ENCODE measurements at regions not wholly inside any gene's neighbourhood (a gene's known extent, or its start where the extent isn't known, plus 50 kb on each side); places are given as distances from the start of the nearest gene placed in this dataset.

- DNase-seq: no peak
These were observed 112.1 kb upstream of the SSTR4 start for GRCh38 chr20:22922987-22923386.

DNA sequence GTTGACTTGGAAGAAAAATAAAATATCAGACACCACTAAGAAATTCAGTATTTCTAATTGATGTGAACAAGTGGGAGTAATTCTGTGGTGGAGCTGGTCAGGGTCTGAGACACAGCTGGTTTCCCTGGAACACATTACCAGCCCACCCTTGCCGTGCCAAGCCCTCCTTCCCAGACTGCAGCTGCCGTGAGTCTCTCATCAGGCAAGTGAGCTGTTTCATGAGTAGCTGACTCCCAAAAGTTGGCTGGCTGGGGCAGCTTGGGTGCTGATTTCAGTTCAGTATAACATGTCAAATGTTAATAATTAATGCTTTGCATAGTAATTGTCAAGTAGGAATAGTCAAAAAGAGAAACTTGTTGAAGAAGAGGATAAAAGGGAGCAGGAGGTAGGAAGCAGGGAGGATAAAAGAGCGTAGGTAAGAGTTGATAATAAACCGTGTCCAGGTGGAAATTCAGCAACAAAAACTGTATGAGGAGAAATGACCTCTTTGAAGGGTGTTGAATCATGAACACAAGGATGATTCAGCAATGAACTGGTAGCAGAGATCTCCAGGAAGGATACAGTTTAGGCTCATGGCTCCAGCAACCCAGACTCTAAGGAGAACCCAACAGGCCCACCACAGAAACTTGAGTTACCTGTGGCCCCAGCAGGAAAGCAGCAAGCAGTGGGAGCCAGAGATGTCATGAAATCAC lies 110.9 kb upstream of the SSTR4 start:
- no peak for DNase-seq

DNA sequence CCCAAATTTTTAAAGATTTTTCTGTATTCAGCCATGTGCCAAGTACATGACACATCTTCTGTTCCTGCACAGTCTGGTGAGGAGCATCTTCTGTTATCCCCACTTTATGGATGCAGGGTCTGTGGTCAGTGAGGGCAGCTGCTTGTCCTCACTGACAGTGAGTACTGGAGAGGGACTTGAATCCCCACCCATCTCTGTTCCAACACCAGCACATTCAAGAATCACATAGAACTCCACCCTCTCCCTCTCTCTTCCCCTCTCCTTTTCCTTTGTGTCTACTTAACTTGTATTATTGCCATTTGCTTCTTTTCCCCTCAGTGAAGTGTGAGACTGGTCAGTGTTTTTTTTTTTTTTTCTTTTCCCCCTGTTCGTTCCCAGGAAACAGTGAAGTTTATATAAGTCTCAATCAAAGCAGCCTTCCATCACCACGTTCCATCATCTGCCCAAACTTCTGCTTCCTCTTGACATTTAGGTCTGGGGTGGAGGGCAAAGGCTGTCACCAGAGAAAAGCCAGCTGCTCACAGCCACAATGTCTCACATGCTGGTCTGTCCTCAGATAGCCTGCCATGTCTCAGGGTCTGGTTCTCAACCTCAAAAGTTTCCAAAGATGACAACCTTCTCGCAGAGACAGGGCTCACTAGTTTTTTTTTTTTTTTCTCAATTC lies 110.0 kb upstream of the SSTR4 start:
- no peak for DNase-seq

- no peak for DNase-seq
These were observed 109.5 kb upstream of the SSTR4 start for GRCh38 chr20:22925613-22925983.

GRCh38 chr20:22927537-22927936 lies 107.6 kb upstream of the SSTR4 start:
- no peak for DNase-seq

- no peak for DNase-seq
These were observed 106.4 kb upstream of the SSTR4 start for GRCh38 chr20:22928679-22929078.

DNA sequence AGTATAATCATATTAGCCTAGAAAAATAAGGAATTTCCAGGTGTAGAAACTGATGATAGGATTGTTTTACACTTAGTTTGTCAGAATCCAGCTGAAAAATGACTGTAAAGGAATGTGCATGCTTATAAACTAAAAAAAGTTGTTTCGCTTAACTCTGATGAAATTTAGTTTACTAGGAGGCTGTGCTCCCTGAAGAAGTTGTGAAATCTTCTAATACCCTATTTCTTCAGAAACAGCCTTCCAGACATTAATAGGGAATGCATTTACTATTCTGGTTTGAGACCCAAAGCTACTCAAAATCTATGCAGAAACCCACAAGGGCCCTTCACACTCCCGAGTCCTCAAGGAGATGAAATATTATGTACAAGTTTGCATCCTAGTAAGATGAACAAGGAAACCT lies 105.5 kb upstream of the SSTR4 start:
- no peak for DNase-seq

DNA sequence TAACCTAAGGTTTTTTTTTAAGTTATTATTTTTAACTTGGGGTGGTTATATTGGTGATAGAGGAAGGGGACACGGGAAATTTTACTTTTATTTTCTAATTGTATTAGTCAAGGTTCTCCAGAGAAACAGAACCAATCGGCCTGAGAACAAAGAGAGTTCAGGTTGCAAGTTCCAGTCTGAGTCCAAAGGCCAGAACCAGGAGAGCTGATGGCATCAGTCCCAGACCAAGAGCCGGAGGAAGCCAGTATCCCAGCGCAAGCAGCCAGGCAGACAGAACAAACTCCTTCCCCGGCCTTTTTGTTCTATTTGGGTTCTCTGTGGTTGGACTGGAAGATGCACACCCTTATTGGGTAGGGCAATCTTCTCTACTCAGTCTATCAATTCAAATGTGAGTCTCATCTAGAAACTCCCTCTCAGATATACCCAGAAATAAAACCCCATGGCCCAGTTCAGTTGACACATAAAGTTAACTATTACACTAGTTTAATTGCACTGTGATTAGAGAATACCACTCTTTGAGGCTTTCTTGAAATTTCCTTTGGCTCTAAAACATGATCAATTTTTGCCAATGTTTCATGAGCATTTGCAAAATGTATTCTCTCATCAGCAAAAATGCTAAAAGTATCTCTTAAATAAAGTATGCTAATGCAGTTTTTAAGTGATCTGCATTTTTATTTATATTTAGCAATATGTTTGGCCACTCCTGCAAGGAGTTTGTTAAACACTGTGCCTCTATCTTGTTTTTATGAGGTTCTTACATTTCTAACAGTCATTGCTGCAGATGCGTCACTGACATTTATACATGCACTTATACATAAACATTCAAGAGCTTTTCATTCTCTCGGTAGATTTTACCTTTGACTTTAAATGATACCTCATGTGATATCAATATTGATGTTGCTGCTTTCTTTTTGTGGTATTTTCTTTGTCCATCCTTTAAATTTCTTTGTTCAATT lies 103.2 kb upstream of the SSTR4 start:
- DNase-seq: no peak

GRCh38 chr20:22939181-22939580 lies 95.9 kb upstream of the SSTR4 start:
- DNase-seq: no peak

GRCh38 chr20:22940350-22940749 lies 94.8 kb upstream of the SSTR4 start:
- DNase-seq: no peak

- no peak for DNase-seq
These were observed 93.6 kb upstream of the SSTR4 start for GRCh38 chr20:22941550-22941949.

DNA sequence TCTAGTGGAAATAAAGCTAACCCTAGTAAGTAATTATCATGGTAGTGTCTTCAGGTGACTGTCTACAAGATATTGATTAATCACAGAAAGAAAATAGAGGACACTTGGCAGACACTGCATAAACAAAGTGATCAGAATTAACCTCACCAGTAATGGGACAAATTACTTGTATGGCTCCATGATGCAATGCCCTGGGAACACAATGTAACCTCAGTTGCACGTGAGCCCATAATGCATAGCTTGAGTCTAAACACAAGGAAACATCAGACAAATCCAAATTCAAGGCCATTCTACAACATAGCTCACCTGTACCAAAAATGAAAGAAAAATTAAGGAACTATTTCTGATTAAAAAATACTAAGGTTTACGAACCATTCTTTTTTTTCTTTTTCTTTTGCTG lies 92.4 kb upstream of the SSTR4 start:
- DNase-seq: no peak

GRCh38 chr20:22944062-22944461 lies 91.0 kb upstream of the SSTR4 start:
- DNase-seq: no peak

GRCh38 chr20:22944936-22945335 lies 90.2 kb upstream of the SSTR4 start:
- DNase-seq: no peak

- DNase-seq: no peak
These were observed 88.5 kb upstream of the SSTR4 start for GRCh38 chr20:22946596-22946995.

GRCh38 chr20:22949331-22950109 lies 85.6 kb upstream of the SSTR4 start:
- no peak for DNase-seq

- DNase-seq: no peak
These were observed 83.1 kb upstream of the SSTR4 start for GRCh38 chr20:22951966-22952365.

- no peak for DNase-seq
These were observed 80.5 kb upstream of the SSTR4 start for GRCh38 chr20:22954661-22955060.

DNA sequence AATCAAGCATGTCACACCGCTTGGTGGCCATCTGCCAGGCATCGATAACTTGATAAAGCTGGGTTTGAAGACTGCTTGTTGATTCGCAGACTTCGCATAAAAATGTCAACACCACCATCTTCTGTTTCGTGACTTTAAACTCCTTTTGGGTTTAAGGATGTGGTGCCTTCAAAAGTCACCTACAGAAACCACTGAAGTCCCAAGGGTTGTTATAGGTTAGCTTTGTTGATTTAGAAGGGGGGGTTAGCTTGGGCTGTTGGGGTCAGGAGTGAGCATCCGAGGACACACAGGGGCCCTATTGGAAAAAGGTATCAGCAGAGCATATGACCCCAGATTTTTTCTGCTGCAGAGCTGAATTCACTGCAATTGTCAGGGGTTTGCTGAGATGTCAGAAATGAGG lies 76.7 kb upstream of the SSTR4 start:
- DNase-seq: no peak

- no peak for DNase-seq
These were observed 72.3 kb upstream of the SSTR4 start for GRCh38 chr20:22962567-22963439.

- no peak for DNase-seq
These were observed 71.5 kb upstream of the SSTR4 start for GRCh38 chr20:22963581-22963980.
